H9 (cell line): ENCODE measurements at regions not wholly inside any gene's neighbourhood (a gene's known extent, or its start where the extent isn't known, plus 50 kb on each side); places are given as distances from the start of the nearest gene placed in this dataset.

ENCODE experiments used
- DNase-seq: peaks from one replicate; pipeline ENCODE4 v3.0.0-alpha.2; 2017
- H2AFZ ChIP-seq: one replicate; pipeline ENCODE4 v1.6.1; 2013; ENCODE audit warnings: mild to moderate bottlenecking, low read length, control low read depth, moderate library complexity
- H2AK5ac ChIP-seq: 2 replicates; pipeline ENCODE4 v1.6.1; 2013; ENCODE audit warnings: low read length, control low read depth, mixed read lengths; ENCODE audit not compliant: insufficient read length
- H2BK120ac ChIP-seq: one replicate; pipeline ENCODE4 v1.6.1; 2013; ENCODE audit warnings: low read depth, mild to moderate bottlenecking, low read length, control low read depth, inconsistent platforms; ENCODE audit not compliant: poor library complexity, severe bottlenecking
- H2BK12ac ChIP-seq: 2 replicates; pipeline ENCODE4 v1.6.1; 2013; ENCODE audit warnings: low read length, control low read depth, mixed read lengths, low read depth; ENCODE audit not compliant: insufficient read length
- H2BK15ac ChIP-seq: 2 replicates; pipeline ENCODE4 v1.6.1; 2013; ENCODE audit warnings: low read depth, low read length, control low read depth
- H2BK20ac ChIP-seq: one replicate; pipeline ENCODE4 v1.6.1; 2013; ENCODE audit warnings: low read depth, mild to moderate bottlenecking, low read length, control low read depth, inconsistent platforms; ENCODE audit not compliant: poor library complexity, severe bottlenecking
- H2BK5ac ChIP-seq: 2 replicates; pipeline ENCODE4 v1.6.1; 2013; ENCODE audit warnings: low read length, control low read depth, mixed read lengths; ENCODE audit not compliant: insufficient read length
- H3K14ac ChIP-seq: 2 replicates; pipeline ENCODE4 v1.6.1; 2013; ENCODE audit warnings: low read length, control low read depth; ENCODE audit not compliant: insufficient read depth
- H3K18ac ChIP-seq: 2 replicates; pipeline ENCODE4 v1.6.1; 2013; ENCODE audit warnings: low read depth, mild to moderate bottlenecking, mixed read lengths, low read length, control low read depth; ENCODE audit not compliant: insufficient read length
- H3K23ac ChIP-seq: 2 replicates; pipeline ENCODE4 v1.6.1; 2013; ENCODE audit warnings: low read length, control low read depth, mixed read lengths, low read depth; ENCODE audit not compliant: insufficient read length
- H3K23me2 ChIP-seq: 2 replicates; pipeline ENCODE4 v1.6.1; 2013; ENCODE audit warnings: low read depth, mild to moderate bottlenecking, mixed read lengths, low read length, control low read depth; ENCODE audit not compliant: insufficient read length, poor library complexity, severe bottlenecking
- H3K27ac ChIP-seq: 2 replicates; pipeline ENCODE4 v1.5.1; 2013; ENCODE audit warnings: low read length, control low read depth, mixed read lengths, low read depth; ENCODE audit not compliant: insufficient read length
- H3K27me3 ChIP-seq: 2 replicates; pipeline ENCODE4 v1.6.1; 2013; ENCODE audit warnings: low read length, control low read depth, inconsistent platforms; ENCODE audit not compliant: insufficient read depth
- H3K4ac ChIP-seq: 2 replicates; pipeline ENCODE4 v1.6.1; 2013; ENCODE audit warnings: low read depth, mild to moderate bottlenecking, control low read depth, inconsistent platforms, low read length, moderate library complexity
- H3K4me1 ChIP-seq: 2 replicates; pipeline ENCODE4 v1.6.1; 2013; ENCODE audit warnings: low read length, control low read depth, inconsistent platforms; ENCODE audit not compliant: insufficient read depth
- H3K4me2 ChIP-seq: 2 replicates; pipeline ENCODE4 v1.6.1; 2013; ENCODE audit warnings: low read length, control low read depth, mixed read lengths; ENCODE audit not compliant: insufficient read length, insufficient read depth
- H3K56ac ChIP-seq: 2 replicates; pipeline ENCODE4 v1.6.1; 2013; ENCODE audit warnings: low read depth, mild to moderate bottlenecking, mixed read lengths, low read length, control low read depth; ENCODE audit not compliant: insufficient read length
- H3K79me1 ChIP-seq: 2 replicates; pipeline ENCODE4 v1.6.1; 2013; ENCODE audit warnings: low read depth, mild to moderate bottlenecking, moderate library complexity, low read length, control low read depth, inconsistent platforms; ENCODE audit not compliant: insufficient read depth, poor library complexity, severe bottlenecking
- H3K79me2 ChIP-seq: 2 replicates; pipeline ENCODE4 v1.6.1; 2013; ENCODE audit warnings: low read length, control low read depth, inconsistent platforms; ENCODE audit not compliant: insufficient read depth
- H3K9ac ChIP-seq: 2 replicates; pipeline ENCODE4 v1.6.1; 2013; ENCODE audit warnings: low read length, control low read depth, mixed read lengths; ENCODE audit not compliant: insufficient read length; ENCODE audit errors: extremely low read depth
- H3K9me3 ChIP-seq: one replicate; pipeline ENCODE4 v1.6.1; 2013; ENCODE audit warnings: low read depth, low read length, inconsistent platforms; ENCODE audit not compliant: control insufficient read depth
- H3T11ph ChIP-seq: one replicate; pipeline ENCODE4 v1.6.1; 2013; ENCODE audit warnings: mild to moderate bottlenecking, low read length, control low read depth, inconsistent platforms
- H4K20me1 ChIP-seq: one replicate; pipeline ENCODE4 v1.6.1; 2013; ENCODE audit not compliant: control insufficient read depth, insufficient read length, insufficient read depth
- H4K5ac ChIP-seq: 2 replicates; pipeline ENCODE4 v1.6.1; 2013; ENCODE audit warnings: low read depth, mild to moderate bottlenecking, mixed read lengths, low read length, control low read depth; ENCODE audit not compliant: insufficient read length
- H4K8ac ChIP-seq: replicated peaks from 2 replicates; pipeline ENCODE4 v1.6.1; 2013; ENCODE audit warnings: low read length, control low read depth, mixed read lengths, low read depth; ENCODE audit not compliant: insufficient read length
- H4K91ac ChIP-seq: 2 replicates; pipeline ENCODE4 v1.6.1; 2013; ENCODE audit warnings: low read depth, mild to moderate bottlenecking, moderate library complexity, mixed read lengths, low read length, control low read depth; ENCODE audit not compliant: insufficient read length
- H3K27ac Mint-ChIP-seq, 3 experiments: 2 replicates in 2 of 3; 3 replicates in 1 of 3; pipeline ENCODE4 v1.8.0; 2020 to 2021; ENCODE audit warnings: mixed read lengths in 3 of 3, mild to moderate bottlenecking in 1 of 3, moderate library complexity in 1 of 3
- H3K27me3 Mint-ChIP-seq: 2 replicates; pipeline ENCODE4 v1.8.0; 2021; ENCODE audit warnings: low read depth, mild to moderate bottlenecking, moderate library complexity, mixed read lengths
- H3K36me3 Mint-ChIP-seq, 3 experiments: 2 replicates in 2 of 3; 3 replicates in 1 of 3; pipeline ENCODE4 v1.8.0; 2020 to 2021; ENCODE audit warnings: low read depth in 3 of 3, mixed read lengths in 3 of 3; ENCODE audit not compliant: insufficient read depth in 1 of 3
- H3K4me1 Mint-ChIP-seq, 2 experiments: 2 replicates each; pipeline ENCODE4 v1.8.0; 2020; ENCODE audit warnings: mixed read lengths in 2 of 2
- H3K4me3 Mint-ChIP-seq, 2 experiments: 2 replicates in 1 of 2; 3 replicates in 1 of 2; pipeline ENCODE4 v1.8.0; 2020 to 2021; ENCODE audit warnings: mild to moderate bottlenecking in 2 of 2, mixed read lengths in 2 of 2, moderate library complexity in 1 of 2
- H3K9me3 Mint-ChIP-seq, 2 experiments: 2 replicates in 1 of 2; 3 replicates in 1 of 2; pipeline ENCODE4 v1.8.0; 2020; ENCODE audit warnings: mild to moderate bottlenecking in 2 of 2, mixed read lengths in 2 of 2, moderate library complexity in 1 of 2
- WGBS: extraction: QIAGEN DNeasy Blood & Tissue Kit; methylation state at CpG from one replicate; pipeline ENCODE4 v1.1.7; 2013; ENCODE audit warnings: missing lambda C conversion rate, low lambda C conversion rate, mixed read lengths; ENCODE audit not compliant: insufficient read length; ENCODE audit errors: extremely low coverage; 5-methylcytosine and 5-hydroxymethylcytosine counted together
- TF ChIP-seq, protein P1 (sequence below): fragments of 200-600 bp; sonication (generic); conservative IDR thresholded peaks from 3 replicates; pipeline ENCODE4 v1.8.0; 2021; ENCODE audit warnings: antibody characterized with exemption, mild to moderate bottlenecking

DNA sequence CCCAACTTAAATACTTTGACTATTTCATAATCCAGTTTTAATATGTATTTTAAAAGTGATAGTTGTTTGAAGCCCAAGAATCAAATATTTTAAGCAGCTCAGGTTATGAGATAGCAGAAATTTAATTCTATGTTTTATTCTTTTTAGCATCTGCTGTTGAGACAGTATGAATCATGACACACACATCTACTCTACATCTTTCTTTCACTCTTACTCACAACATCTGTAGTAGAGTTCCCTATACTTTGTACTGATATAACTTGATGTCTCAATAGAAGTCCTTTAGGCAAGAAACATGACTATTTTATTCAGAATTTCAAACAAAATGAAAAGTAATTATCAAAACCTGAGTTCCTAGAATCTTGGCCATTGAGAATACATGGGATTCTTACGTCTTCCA, 187.9 kb upstream of the GNPDA2 start:
- Histone ChIP-seq H3K4me1 (no peaks in the 10 kb centered on the region), H2BK12ac (no peak overlapping the region), H3K23me2 (no peaks in the 10 kb centered on the region), H3K27me3 (no peaks in the 10 kb centered on the region), H3K4ac (no peak overlapping the region), H4K91ac (no peak overlapping the region), H2BK120ac (no peak overlapping the region), H3K9ac (no peak overlapping the region), H3T11ph (no peak overlapping the region), H3K4me2 (no peak overlapping the region), H3K79me1 (no peaks in the 10 kb centered on the region), H3K56ac (no peak overlapping the region), H2AFZ (no peak overlapping the region), H4K5ac (no peak overlapping the region), H3K23ac (no peak overlapping the region), H4K20me1 (no peaks in the 10 kb centered on the region), H3K79me2 (no peaks in the 10 kb centered on the region), H4K8ac (no peak overlapping the region), H2BK5ac (no peak overlapping the region), H2BK20ac (no peak overlapping the region), H3K14ac (no peak overlapping the region), H3K9me3 (no peaks in the 10 kb centered on the region), H3K27ac (no peak overlapping the region), H2BK15ac (no peak overlapping the region), H3K18ac (no peak overlapping the region), H2AK5ac (no peak overlapping the region)
- Mint-ChIP-seq H3K9me3 (no peaks in the 10 kb centered on the region), H3K4me3 (no peak overlapping the region), H3K27ac (no peak overlapping the region), H3K36me3 (no peaks in the 10 kb centered on the region), H3K27me3 (no peaks in the 10 kb centered on the region), H3K4me1 (no peaks in the 10 kb centered on the region; a peak in 1 of 4 replicates)
- no peak for DNase-seq
- WGBS: no CpG with 5 or more reads among the region's 1 CpG
- TF ChIP-seq, protein P1, sequence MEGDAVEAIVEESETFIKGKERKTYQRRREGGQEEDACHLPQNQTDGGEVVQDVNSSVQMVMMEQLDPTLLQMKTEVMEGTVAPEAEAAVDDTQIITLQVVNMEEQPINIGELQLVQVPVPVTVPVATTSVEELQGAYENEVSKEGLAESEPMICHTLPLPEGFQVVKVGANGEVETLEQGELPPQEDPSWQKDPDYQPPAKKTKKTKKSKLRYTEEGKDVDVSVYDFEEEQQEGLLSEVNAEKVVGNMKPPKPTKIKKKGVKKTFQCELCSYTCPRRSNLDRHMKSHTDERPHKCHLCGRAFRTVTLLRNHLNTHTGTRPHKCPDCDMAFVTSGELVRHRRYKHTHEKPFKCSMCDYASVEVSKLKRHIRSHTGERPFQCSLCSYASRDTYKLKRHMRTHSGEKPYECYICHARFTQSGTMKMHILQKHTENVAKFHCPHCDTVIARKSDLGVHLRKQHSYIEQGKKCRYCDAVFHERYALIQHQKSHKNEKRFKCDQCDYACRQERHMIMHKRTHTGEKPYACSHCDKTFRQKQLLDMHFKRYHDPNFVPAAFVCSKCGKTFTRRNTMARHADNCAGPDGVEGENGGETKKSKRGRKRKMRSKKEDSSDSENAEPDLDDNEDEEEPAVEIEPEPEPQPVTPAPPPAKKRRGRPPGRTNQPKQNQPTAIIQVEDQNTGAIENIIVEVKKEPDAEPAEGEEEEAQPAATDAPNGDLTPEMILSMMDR: no peak
